Ovary (tissue), 7 donors: ENCODE measurements at regions not wholly inside any gene's neighbourhood (a gene's known extent, or its start where the extent isn't known, plus 50 kb on each side); places are given as distances from the start of the nearest gene placed in this dataset.
A peak's percentile ranks its signal among the peaks of the same experiment; 100 is the strongest.

Experiments used
- DNase-seq, 5 donors: peaks; one replicate each; pipeline ENCODE4 v3.0.0-alpha.2; 2019 to 2020
- H3K27ac ChIP-seq, 2 donors: fragments of 200-600 bp; one replicate each; pipeline versions ENCODE4 v1.5.1 to v1.8.0; 2019 to 2022
- H3K27me3 ChIP-seq: fragments of 200-600 bp; one replicate; pipeline ENCODE4 v1.8.0; 2022
- H3K36me3 ChIP-seq: fragments of 200-600 bp; sonication (generic); one replicate; pipeline ENCODE4 v1.5.1; 2019
- H3K4me1 ChIP-seq: one replicate; pipeline ENCODE4 v1.8.1; 2013; ENCODE audit warnings: mild to moderate bottlenecking, moderate library complexity; ENCODE audit not compliant: insufficient read depth
- H3K4me3 ChIP-seq: fragments of 200-600 bp; sonication (generic); one replicate; pipeline ENCODE4 v1.5.1; 2017
- H3K9me3 ChIP-seq, 2 donors: fragments of 200-600 bp in 1 of 2; sonication (generic) in 1 of 2; one replicate each; pipeline versions ENCODE4 v1.5.1 to v1.8.1; 2013 to 2019; ENCODE audit warnings: mild to moderate bottlenecking in 1 of 2, moderate library complexity in 1 of 2
- EP300 ChIP-seq: sonication (generic); formaldehyde crosslinking; IDR thresholded peaks from one replicate; pipeline ENCODE4 v1.6.1; 2017; ENCODE audit warnings: antibody characterized with exemption
- POLR2A ChIP-seq: fragments of 450-650 bp; IDR thresholded peaks from one replicate; pipeline ENCODE4 v1.6.1; 2017; ENCODE audit warnings: antibody characterized with exemption, mild to moderate bottlenecking, moderate library complexity
- WGBS, 3 donors: extraction: QIAGEN DNeasy Blood & Tissue Kit in 1 of 3; methylation state at CpG; one replicate each; pipeline versions ENCODE4 v1.1.5 to v1.1.7; 2013 to 2017; 5-methylcytosine and 5-hydroxymethylcytosine counted together
- intact Hi-C, 4 donors: fragments of 100-400 bp; cut with DNase I; formaldehyde crosslinking; loops; one replicate each; pipeline versions ENCODE4 v1.11.0 to v1.15.1; 2022 to 2023
- TF ChIP-seq, protein P1 (sequence below), 3 donors: fragments of 450-650 bp in 2 of 3; fragments of 200-600 bp in 1 of 3; IDR thresholded peaks; one replicate each; pipeline versions ENCODE4 v1.5.1 to v1.8.0; 2016 to 2022; ENCODE audit warnings: antibody characterized with exemption in 3 of 3, mild to moderate bottlenecking in 1 of 3
- donor health status: DM: no; HTN: no; CAD: no; lungs with moderate emphysema.
- donor health status: DM: no; HTN: no; CAD: no.
- donor health status: Bipolar disorder and iron deficiency.
- donor health status: DM: no; HTN: no; CAD: no.
- donor health status: DM: yes; HTN: yes; CAD: no.

DNA sequence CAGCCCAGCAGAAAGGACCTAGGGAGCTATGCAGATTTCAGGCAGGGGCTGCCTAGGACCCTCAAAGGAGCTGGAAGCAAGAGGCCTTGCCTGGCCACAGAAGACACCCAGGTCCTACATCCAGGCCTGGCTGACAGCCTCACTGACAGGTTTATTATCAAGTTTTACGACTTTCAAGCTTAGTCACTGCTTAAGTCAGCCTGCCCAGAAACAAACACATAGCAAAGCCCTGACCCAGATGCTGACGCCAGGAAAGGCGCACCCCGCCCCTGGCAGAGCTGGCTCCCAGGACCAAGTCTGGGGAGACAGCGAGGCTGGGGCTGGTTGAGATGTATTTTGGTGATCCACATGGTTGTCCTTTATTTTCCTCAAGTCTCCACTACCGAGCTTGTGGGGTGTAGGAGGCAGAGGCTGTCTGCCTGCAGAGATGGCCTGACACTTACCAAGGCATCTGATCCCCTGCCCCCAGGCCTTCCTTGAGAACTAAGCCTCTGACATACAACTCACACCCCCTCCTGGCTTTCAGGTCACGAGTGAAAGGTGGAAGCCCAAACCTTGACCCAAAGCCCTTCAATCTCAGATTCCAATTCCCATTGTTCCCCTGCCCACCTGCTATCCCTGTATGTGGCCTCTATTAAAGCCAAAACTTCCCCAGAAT is 80.7 kb upstream of the EMX2 start:
- H3K9me3 ChIP-seq = no peaks in the 10 kb centered on the region
- H3K4me3 ChIP-seq = no peak overlapping the region
- intact Hi-C loops = no loop called here
- no peaks in the 10 kb centered on the region for H3K36me3 ChIP-seq
- H3K27me3 ChIP-seq = no peaks in the 10 kb centered on the region
- peak in 3 of 5 donors; percentile 29 to 60 (median 48) for DNase-seq
- no peak overlapping the region for H3K27ac ChIP-seq
- 37 to 51% (median 48%) methylated on average over 6 to 7 of the region's 7 CpGs for WGBS, 3 donors
- no peaks in the 10 kb centered on the region for H3K4me1 ChIP-seq
- TF ChIP-seq, protein P1, sequence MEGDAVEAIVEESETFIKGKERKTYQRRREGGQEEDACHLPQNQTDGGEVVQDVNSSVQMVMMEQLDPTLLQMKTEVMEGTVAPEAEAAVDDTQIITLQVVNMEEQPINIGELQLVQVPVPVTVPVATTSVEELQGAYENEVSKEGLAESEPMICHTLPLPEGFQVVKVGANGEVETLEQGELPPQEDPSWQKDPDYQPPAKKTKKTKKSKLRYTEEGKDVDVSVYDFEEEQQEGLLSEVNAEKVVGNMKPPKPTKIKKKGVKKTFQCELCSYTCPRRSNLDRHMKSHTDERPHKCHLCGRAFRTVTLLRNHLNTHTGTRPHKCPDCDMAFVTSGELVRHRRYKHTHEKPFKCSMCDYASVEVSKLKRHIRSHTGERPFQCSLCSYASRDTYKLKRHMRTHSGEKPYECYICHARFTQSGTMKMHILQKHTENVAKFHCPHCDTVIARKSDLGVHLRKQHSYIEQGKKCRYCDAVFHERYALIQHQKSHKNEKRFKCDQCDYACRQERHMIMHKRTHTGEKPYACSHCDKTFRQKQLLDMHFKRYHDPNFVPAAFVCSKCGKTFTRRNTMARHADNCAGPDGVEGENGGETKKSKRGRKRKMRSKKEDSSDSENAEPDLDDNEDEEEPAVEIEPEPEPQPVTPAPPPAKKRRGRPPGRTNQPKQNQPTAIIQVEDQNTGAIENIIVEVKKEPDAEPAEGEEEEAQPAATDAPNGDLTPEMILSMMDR (IDR thresholded peaks at IDR 0.05) = no peak
- TF ChIP-seq EP300 = no peak
- no peak for TF ChIP-seq POLR2A

- no peak for TF ChIP-seq EP300
- TF ChIP-seq, protein P1 (IDR thresholded peaks at IDR 0.05) = no peak
- no peak for TF ChIP-seq POLR2A
- Histone ChIP-seq H3K27me3 (no peaks in the 10 kb centered on the region), H3K27ac (no peak overlapping the region), H3K9me3 (no peaks in the 10 kb centered on the region), H3K4me3 (no peak overlapping the region), H3K36me3 (no peaks in the 10 kb centered on the region), H3K4me1 (no peaks in the 10 kb centered on the region)
- WGBS, 3 donors = 54 to 79% (median 69%) methylated on average over 7 of the region's 7 CpGs
- DNase-seq = no peak
- intact Hi-C loops = no loop called here
These were observed 81.4 kb upstream of the EMX2 start for GRCh38 chr10:117460846-117461765.

- H3K27me3 ChIP-seq = no peaks in the 10 kb centered on the region
- no peak overlapping the region for H3K4me3 ChIP-seq
- DNase-seq = no peak
- peaks cover 0 to 3% of the 10 kb centered on the region in 2 donors for H3K9me3 ChIP-seq
- no peak overlapping the region for H3K27ac ChIP-seq
- TF ChIP-seq POLR2A (no peak), EP300 (no peak)
- TF ChIP-seq, protein P1 (IDR thresholded peaks at IDR 0.05) = no peak
- H3K4me1 ChIP-seq = no peaks in the 10 kb centered on the region
- no peaks in the 10 kb centered on the region for H3K36me3 ChIP-seq
- WGBS, 3 donors = 15 to 32% (median 28%) methylated on average over 4 of the region's 4 CpGs
- intact Hi-C loops = no loop called here
These were observed 83.3 kb upstream of the PDZD8 start for GRCh38 chr10:117458571-117458970.

DNA sequence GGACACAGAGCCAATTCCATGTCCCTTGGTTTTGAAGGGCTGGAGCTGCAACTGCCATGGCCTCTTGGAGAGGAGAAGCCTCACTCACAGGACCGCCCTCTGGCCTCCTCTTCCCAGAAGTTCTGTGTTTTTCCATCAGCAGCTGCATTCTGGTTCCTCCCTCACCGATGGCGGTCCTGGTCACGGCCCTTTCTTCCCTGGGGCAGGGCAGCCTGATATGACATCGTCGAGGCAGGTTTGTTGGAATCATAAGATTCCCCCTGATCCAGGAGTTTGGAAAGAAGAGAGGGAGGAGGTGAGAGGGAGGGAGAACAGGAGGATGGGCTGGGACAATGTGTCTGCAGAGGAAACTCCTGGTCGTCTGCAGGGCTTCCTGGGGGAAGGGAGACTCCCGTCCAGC is 82.7 kb upstream of the PDZD8 start:
- H3K4me1 ChIP-seq = no peaks in the 10 kb centered on the region

More for the DNA sequence above, 82.7 kb upstream of the PDZD8 start:
- no peak overlapping the region for H3K4me3 ChIP-seq
- no peaks in the 10 kb centered on the region for H3K36me3 ChIP-seq
- intact Hi-C loops = no loop called here
- TF ChIP-seq, protein P1 (IDR thresholded peaks at IDR 0.05) = no peak
- TF ChIP-seq POLR2A (no peak), EP300 (no peak)
- peaks cover 0 to 3% of the 10 kb centered on the region in 2 donors for H3K9me3 ChIP-seq
- no peaks in the 10 kb centered on the region for H3K27me3 ChIP-seq
- DNase-seq = no peak
- 41 to 49% (median 42%) methylated on average over 8 of the region's 8 CpGs for WGBS, 3 donors
- H3K27ac ChIP-seq = no peak overlapping the region
